NB4 (cell line): ENCODE measurements at regions not wholly inside any gene's neighbourhood (a gene's known extent, or its start where the extent isn't known, plus 50 kb on each side); places are given as distances from the start of the nearest gene placed in this dataset.

Experiments
- DNase-seq: peaks from one replicate; pipeline ENCODE4 v3.0.0; 2010; ENCODE audit warnings: low read depth
- H3K4me3 ChIP-seq: one replicate; pipeline ENCODE4 v1.5.1; 2011; ENCODE audit warnings: mild to moderate bottlenecking, low read depth, low read length, moderate library complexity
- MYC ChIP-seq: IDR thresholded peaks from 2 replicates; pipeline ENCODE4 v1.6.1; 2011; ENCODE audit warnings: low read depth, low read length
- POLR2A ChIP-seq: IDR thresholded peaks from 2 replicates; pipeline ENCODE4 v1.6.1; 2011; ENCODE audit warnings: mild to moderate bottlenecking; ENCODE audit not compliant: insufficient read length; ENCODE audit errors: extremely low read depth
- TF ChIP-seq, protein P1 (sequence below): IDR thresholded peaks from one replicate; pipeline ENCODE4 v1.5.1; 2012; ENCODE audit warnings: low read depth, low read length
- TF ChIP-seq, protein P2 (sequence below): IDR thresholded peaks from 2 replicates; pipeline ENCODE4 v1.6.1; 2011; ENCODE audit warnings: low read depth, low read length

- TF ChIP-seq MYC (no peak), POLR2A (no peak)
- TF ChIP-seq, protein P1, sequence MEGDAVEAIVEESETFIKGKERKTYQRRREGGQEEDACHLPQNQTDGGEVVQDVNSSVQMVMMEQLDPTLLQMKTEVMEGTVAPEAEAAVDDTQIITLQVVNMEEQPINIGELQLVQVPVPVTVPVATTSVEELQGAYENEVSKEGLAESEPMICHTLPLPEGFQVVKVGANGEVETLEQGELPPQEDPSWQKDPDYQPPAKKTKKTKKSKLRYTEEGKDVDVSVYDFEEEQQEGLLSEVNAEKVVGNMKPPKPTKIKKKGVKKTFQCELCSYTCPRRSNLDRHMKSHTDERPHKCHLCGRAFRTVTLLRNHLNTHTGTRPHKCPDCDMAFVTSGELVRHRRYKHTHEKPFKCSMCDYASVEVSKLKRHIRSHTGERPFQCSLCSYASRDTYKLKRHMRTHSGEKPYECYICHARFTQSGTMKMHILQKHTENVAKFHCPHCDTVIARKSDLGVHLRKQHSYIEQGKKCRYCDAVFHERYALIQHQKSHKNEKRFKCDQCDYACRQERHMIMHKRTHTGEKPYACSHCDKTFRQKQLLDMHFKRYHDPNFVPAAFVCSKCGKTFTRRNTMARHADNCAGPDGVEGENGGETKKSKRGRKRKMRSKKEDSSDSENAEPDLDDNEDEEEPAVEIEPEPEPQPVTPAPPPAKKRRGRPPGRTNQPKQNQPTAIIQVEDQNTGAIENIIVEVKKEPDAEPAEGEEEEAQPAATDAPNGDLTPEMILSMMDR, result no peak
- TF ChIP-seq, protein P2, sequence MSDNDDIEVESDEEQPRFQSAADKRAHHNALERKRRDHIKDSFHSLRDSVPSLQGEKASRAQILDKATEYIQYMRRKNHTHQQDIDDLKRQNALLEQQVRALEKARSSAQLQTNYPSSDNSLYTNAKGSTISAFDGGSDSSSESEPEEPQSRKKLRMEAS, result no peak
- no peak overlapping the region for H3K4me3 ChIP-seq
- no peak for DNase-seq
These were observed 366.9 kb upstream of the GALNT5 start for GRCh38 chr2:156890529-156891148.

GRCh38 chr2:156891609-156892008 is 365.9 kb upstream of the GALNT5 start:
- TF ChIP-seq, protein P2, result no peak
- TF ChIP-seq MYC (no peak), POLR2A (no peak)
- TF ChIP-seq, protein P1, result no peak
- H3K4me3 ChIP-seq, result no peak overlapping the region
- DNase-seq, result no peak

DNA sequence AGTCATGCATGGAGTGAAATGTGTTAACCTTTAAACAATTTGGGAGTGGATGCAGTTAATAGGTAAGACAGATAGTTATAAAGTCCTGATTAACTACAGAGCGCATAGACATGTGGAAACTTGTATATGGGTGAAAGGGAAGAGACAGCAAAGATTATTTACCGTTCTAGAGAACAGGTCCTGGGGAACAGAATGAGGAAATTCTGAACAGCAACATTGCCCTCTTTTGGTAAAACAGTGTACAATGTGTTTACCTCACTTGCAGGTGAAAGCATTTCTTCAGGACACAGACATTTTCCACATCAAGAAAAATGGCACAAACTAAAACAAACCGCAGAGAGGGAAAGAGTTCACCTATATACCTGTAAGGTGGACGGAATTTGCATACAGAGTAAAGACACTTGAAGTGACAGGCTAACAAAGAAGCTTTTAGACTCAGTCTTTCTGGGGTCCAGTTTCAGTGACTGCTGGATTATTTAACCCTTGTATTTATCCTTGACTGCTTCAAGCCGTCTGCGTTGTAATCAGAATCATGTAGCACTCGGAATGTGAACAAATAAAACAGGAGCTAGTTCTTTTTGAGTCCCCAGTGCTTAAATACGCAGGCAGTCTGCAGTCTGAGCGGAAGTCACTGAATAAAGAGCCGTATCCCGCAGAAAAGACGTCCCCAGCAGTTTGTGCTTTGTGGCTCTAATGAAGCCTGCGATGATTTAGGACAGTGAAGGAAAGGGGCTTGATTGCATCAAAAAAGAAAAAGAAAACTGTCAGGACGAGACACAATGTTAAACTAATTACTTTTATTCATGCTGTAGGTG is 364.8 kb upstream of the GALNT5 start:
- TF ChIP-seq MYC, result no peak
- TF ChIP-seq, protein P1, result peak; percentile 23
- DNase-seq, result peak; percentile 53

DNA sequence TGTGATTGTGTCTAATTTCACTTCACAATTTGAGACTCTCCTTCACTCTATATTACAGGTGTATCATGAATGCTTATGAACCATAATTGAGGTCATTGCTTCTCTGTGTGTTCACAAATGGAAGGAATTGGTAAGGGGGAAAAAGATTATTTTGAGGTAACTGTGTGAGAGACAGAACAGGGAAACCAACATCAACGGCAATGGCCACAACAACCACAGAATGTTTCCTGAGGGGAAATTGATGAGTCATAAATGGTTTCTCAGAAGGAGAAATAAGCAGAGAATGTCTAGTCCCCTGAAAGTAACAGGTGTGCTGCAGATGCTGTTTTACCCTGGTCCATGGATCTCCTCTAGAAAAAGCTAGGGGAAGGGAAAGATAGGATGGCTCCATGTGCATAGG is 361.2 kb upstream of the GALNT5 start:
- no peak overlapping the region for H3K4me3 ChIP-seq
- TF ChIP-seq MYC, result no peak
- TF ChIP-seq, protein P2, result no peak
- TF ChIP-seq POLR2A, result no peak
- TF ChIP-seq, protein P1, result no peak
- peak; percentile 13 for DNase-seq

More for the DNA sequence above, 364.8 kb upstream of the GALNT5 start:
- H3K4me3 ChIP-seq, result no peak overlapping the region

DNA sequence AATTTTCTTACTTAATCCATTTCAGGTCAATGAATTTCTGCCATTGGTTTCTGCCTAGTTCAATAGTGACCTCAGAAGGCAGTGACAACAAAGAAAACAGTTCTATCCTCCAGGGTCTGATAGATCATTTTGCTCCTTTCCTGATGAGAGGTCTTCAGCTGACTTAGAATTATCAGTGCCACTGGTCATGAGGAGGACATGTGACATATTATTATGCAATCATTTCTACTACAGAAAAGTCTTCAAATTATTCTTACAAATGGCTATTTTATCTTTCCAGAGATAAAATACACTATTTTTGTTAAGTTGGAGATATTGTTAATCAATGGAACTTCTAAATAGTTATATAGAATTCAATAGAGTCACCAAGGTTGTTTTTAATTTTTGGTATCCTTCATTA is 360.0 kb upstream of the GALNT5 start:
- DNase-seq, result no peak
- TF ChIP-seq MYC, result no peak
- no peak overlapping the region for H3K4me3 ChIP-seq

DNA sequence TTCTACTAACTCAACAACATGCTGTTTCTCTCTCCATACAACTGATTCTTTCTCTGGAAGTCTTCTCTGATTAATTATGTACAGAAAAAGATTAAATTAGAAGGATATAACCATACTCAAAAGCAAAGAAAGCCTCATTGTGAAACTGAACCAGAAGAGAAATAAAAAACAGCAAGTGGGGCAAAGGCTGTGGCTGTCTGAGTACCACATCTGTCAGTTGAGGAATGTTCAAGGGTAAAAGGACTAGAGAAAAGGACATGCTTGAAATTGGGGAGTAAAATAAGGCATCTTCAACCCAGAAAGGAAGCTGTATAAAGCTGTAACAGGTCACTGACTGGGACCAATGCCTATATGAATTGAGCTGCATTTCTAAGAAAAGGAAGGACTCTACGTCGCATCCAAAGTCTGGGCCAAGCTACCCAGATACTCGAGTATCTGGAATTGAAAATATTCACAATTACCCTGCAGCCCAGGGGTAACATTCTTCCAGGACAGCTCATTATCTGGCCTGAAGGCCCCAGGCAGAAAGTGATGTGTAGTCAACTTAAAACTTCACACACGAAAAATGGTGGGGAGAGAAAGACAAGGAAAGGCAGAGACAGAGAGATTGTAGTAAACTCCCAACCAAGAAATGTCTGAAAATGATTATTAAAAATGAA is 356.0 kb upstream of the GALNT5 start:
- TF ChIP-seq, protein P2, result no peak
- no peak for TF ChIP-seq POLR2A
- no peak for TF ChIP-seq MYC
- TF ChIP-seq, protein P1, result no peak
- H3K4me3 ChIP-seq, result no peak overlapping the region
- DNase-seq, result no peak
